ENCODE measurements at regions not wholly inside any gene's neighbourhood (a gene's known extent, or its start where the extent isn't known, plus 50 kb on each side); places are given as distances from the start of the nearest gene placed in this dataset.

DNA sequence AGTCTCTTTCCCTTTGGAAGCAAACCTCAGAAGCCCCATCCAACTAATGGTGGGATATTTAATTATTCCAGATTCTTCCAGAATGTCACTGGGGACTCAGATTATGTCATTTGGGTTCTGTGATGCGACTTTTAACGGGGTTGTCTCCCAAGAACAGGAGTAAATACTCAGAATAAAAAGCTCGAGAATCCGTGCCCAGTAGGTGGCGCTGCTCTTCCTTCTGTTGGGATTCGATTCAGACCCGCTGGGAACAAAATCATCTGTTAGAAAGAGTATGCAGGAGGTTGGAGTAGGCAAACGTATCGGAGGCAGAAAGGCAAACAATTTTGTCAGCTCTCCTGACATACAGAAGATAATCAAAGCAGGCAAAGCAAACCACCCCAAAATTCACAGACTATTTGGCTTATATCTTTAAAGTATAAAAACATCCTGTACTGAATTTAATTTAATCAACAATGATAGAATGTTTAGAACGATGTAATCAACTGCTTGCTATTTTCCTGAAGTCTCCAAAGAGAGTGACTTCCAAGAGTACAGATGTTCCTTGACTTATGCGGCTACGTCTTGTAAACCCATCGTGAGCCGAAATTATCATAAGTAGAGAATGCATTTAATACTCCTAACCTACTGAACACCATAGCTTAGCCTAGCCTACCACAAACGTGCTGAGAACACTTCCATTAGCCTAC is 169.8 kb upstream of the RAI14 start:
- intact Hi-C loops (cut with DNase I): loop anchor here (10.0 kb wide), 1 partner anchor 418 kb away; no protein-coding TSS in a partner anchor
- H3K4me3 ChIP-seq (ENCODE audit: low read length in 3 of 3): no peak overlapping the region
- no peaks in the 10 kb centered on the region for H3K36me3 ChIP-seq (ENCODE audit: control insufficient read depth in 2 of 3, insufficient read depth in 3 of 3, low read length in 3 of 3)
- no peak overlapping the region for H3K27ac ChIP-seq (ENCODE audit: low read depth in 2 of 2, low read length in 2 of 2)
- TF ChIP-seq, protein P1, sequence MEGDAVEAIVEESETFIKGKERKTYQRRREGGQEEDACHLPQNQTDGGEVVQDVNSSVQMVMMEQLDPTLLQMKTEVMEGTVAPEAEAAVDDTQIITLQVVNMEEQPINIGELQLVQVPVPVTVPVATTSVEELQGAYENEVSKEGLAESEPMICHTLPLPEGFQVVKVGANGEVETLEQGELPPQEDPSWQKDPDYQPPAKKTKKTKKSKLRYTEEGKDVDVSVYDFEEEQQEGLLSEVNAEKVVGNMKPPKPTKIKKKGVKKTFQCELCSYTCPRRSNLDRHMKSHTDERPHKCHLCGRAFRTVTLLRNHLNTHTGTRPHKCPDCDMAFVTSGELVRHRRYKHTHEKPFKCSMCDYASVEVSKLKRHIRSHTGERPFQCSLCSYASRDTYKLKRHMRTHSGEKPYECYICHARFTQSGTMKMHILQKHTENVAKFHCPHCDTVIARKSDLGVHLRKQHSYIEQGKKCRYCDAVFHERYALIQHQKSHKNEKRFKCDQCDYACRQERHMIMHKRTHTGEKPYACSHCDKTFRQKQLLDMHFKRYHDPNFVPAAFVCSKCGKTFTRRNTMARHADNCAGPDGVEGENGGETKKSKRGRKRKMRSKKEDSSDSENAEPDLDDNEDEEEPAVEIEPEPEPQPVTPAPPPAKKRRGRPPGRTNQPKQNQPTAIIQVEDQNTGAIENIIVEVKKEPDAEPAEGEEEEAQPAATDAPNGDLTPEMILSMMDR (IDR thresholded peaks at IDR 0.05; ENCODE audit: borderline replicate concordance, extremely low read depth, insufficient read depth): peak; percentile 80
- FAIRE-seq: peak; percentile 76
- peak; percentile 81 to 95 (median 87) for DNase-seq
- no peaks in the 10 kb centered on the region for H3K9me3 ChIP-seq (ENCODE audit: control insufficient read depth in 2 of 3, insufficient read depth in 1 of 3, low read length in 3 of 3)
- H3K9ac ChIP-seq (ENCODE audit: low read length in 3 of 3): no peak overlapping the region
- H3K27me3 ChIP-seq (ENCODE audit: control insufficient read depth, insufficient read depth, low read length): no peaks in the 10 kb centered on the region
- H3K4me1 ChIP-seq (ENCODE audit: control insufficient read depth in 2 of 3, insufficient read depth in 2 of 3, low read depth in 1 of 3, low read length in 3 of 3): peaks cover 0 to 14% (median 6%) of the 10 kb centered on the region in 3 donors

DNA sequence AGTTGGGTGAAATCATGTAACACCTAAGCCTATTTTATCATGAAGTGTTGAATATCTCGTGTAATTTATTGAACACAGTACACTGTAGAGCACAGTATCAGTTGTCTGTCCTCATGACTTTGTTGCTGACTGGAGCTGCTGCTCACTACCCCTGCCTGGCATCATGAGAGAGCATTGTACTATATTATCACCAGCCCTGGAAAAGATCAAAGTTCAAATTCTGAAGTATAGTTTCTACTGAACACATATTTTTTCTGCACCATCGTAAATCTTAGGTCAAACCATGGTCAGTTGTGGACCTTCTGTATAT is 169.3 kb upstream of the RAI14 start:
- no peaks in the 10 kb centered on the region for H3K9me3 ChIP-seq (ENCODE audit: control insufficient read depth in 2 of 3, insufficient read depth in 1 of 3, low read length in 3 of 3)
- H3K9ac ChIP-seq (ENCODE audit: low read length in 3 of 3): no peak overlapping the region
- no peak overlapping the region for H3K4me3 ChIP-seq (ENCODE audit: low read length in 3 of 3)
- H3K36me3 ChIP-seq (ENCODE audit: control insufficient read depth in 2 of 3, insufficient read depth in 3 of 3, low read length in 3 of 3): no peaks in the 10 kb centered on the region
- DNase-seq: no peak
- TF ChIP-seq, protein P1 (IDR thresholded peaks at IDR 0.05; ENCODE audit: borderline replicate concordance, extremely low read depth, insufficient read depth): no peak
- no peak for FAIRE-seq
- intact Hi-C loops (cut with DNase I): loop anchor here (10.0 kb wide), 1 partner anchor 418 kb away; no protein-coding TSS in a partner anchor
- H3K27ac ChIP-seq (ENCODE audit: low read depth in 2 of 2, low read length in 2 of 2): no peak overlapping the region
- no peaks in the 10 kb centered on the region for H3K27me3 ChIP-seq (ENCODE audit: control insufficient read depth, insufficient read depth, low read length)
- peaks cover 0 to 14% (median 6%) of the 10 kb centered on the region in 3 donors for H3K4me1 ChIP-seq (ENCODE audit: control insufficient read depth in 2 of 3, insufficient read depth in 2 of 3, low read depth in 1 of 3, low read length in 3 of 3)

DNA sequence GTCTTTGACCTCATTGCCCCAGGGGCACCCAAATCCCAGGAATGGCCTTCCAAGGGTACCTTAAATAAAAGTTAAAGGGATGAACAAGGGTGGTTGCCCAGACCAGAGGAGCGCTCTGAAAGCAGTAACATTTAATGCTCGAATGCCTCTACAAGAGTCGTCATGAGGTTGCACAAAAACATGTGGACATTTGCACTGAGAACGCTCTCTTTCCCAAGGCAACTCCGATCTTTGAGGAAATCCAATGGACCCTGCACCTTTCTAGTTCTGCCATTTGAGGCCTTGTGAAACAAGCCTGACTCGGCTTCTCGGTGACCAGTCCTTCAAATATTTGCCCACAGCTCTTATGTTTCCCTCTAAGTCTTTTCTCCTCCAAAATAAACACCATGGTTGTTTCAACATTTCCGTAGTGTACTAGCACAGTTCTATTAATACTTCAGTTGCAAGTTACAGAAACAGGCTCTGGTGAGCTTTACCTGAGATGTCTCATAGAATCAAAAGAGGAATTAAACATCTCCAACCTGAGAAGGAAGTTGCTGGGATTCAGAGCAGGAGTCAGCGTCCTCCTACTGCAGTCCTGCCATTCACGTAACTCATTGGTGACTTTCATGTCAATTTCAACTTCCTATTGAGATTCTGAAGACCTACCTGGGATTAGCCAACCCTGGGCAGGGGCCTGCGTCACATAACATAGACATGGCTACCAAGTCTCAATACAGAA is 168.8 kb upstream of the RAI14 start:
- H3K9ac ChIP-seq (ENCODE audit: low read length in 3 of 3): no peak overlapping the region
- FAIRE-seq: no peak
- no peak overlapping the region for H3K4me3 ChIP-seq (ENCODE audit: low read length in 3 of 3)
- no peaks in the 10 kb centered on the region for H3K27me3 ChIP-seq (ENCODE audit: control insufficient read depth, insufficient read depth, low read length)
- H3K9me3 ChIP-seq (ENCODE audit: control insufficient read depth in 2 of 3, insufficient read depth in 1 of 3, low read length in 3 of 3): no peaks in the 10 kb centered on the region
- peaks cover 0 to 14% (median 6%) of the 10 kb centered on the region in 3 donors for H3K4me1 ChIP-seq (ENCODE audit: control insufficient read depth in 2 of 3, insufficient read depth in 2 of 3, low read depth in 1 of 3, low read length in 3 of 3)
- TF ChIP-seq, protein P1 (IDR thresholded peaks at IDR 0.05; ENCODE audit: borderline replicate concordance, extremely low read depth, insufficient read depth): no peak
- no peaks in the 10 kb centered on the region for H3K36me3 ChIP-seq (ENCODE audit: control insufficient read depth in 2 of 3, insufficient read depth in 3 of 3, low read length in 3 of 3)
- DNase-seq: no peak
- H3K27ac ChIP-seq (ENCODE audit: low read depth in 2 of 2, low read length in 2 of 2): peak overlapping the region in 1 of 2 donors; percentile 46
- intact Hi-C loops (cut with DNase I): loop anchor here (10.0 kb wide), 1 partner anchor 417 kb away; no protein-coding TSS in a partner anchor
